ENCODE measurements at regions not wholly inside any gene's neighbourhood (a gene's known extent, or its start where the extent isn't known, plus 50 kb on each side); places are given as distances from the start of the nearest gene placed in this dataset.

DNA sequence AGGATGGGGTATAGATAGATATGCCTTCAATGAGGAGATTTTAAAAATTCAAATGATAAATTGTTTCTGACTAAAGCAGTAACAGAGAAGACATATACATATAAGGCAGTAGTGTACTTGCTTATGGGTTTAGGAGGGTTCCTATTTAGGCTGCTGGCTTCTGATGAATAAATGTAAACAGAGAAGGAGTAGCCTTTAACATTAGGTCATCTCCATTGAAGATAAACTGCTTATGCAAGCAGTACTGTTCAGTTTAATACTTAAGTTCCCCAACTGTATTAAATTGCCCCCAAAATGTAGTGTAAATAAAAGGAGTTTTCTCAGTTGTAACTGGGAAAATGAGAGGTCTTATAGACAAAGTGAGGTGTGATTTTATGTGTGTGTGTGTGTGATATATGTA is 217.7 kb upstream of the TMEFF2 start:
- Histone ChIP-seq H3K9me3 (no peaks in the 10 kb centered on the region; the same call in 1 of the 2 replicates), H3K36me3 (ENCODE audit: control insufficient read depth, insufficient read depth, low read length) (no peaks in the 10 kb centered on the region), H3K4me1 (no peaks in the 10 kb centered on the region), H3K4me3 (ENCODE audit: low read depth, low read length) (no peak overlapping the region), H3K27me3 (replicated peaks; ENCODE audit: control insufficient read depth, insufficient read depth, low read length) (no peaks in the 10 kb centered on the region)
- Mint-ChIP-seq H3K4me1 (ENCODE audit: low read depth, unreplicated experiment) (no peaks in the 10 kb centered on the region), H3K9me3 (ENCODE audit: unreplicated experiment) (no peaks in the 10 kb centered on the region), H3K36me3 (ENCODE audit: insufficient read depth, unreplicated experiment) (no peaks in the 10 kb centered on the region), H3K27me3 (ENCODE audit: insufficient read depth, unreplicated experiment) (peaks cover 4% of the 10 kb centered on the region), H3K27ac (ENCODE audit: unreplicated experiment) (no peak overlapping the region), H3K4me3 (ENCODE audit: unreplicated experiment) (no peak overlapping the region)
- CTCF ChIA-PET: no interaction called here
- intact Hi-C loops (cut with micrococcal nuclease; ENCODE audit: unreplicated experiment): no loop called here
- TF ChIP-seq, protein P1, sequence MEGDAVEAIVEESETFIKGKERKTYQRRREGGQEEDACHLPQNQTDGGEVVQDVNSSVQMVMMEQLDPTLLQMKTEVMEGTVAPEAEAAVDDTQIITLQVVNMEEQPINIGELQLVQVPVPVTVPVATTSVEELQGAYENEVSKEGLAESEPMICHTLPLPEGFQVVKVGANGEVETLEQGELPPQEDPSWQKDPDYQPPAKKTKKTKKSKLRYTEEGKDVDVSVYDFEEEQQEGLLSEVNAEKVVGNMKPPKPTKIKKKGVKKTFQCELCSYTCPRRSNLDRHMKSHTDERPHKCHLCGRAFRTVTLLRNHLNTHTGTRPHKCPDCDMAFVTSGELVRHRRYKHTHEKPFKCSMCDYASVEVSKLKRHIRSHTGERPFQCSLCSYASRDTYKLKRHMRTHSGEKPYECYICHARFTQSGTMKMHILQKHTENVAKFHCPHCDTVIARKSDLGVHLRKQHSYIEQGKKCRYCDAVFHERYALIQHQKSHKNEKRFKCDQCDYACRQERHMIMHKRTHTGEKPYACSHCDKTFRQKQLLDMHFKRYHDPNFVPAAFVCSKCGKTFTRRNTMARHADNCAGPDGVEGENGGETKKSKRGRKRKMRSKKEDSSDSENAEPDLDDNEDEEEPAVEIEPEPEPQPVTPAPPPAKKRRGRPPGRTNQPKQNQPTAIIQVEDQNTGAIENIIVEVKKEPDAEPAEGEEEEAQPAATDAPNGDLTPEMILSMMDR (IDR thresholded peaks at IDR 0.05; ENCODE audit: insufficient read depth in 1 of 2, low read depth in 1 of 2, low read length in 1 of 2, severe bottlenecking in 1 of 2, unreplicated experiment in 1 of 2): no peak
- BruUV-seq (replicated peaks): no TSS peak
- POLR2A ChIA-PET: no interaction called here
- DNase-seq: no peak

DNA sequence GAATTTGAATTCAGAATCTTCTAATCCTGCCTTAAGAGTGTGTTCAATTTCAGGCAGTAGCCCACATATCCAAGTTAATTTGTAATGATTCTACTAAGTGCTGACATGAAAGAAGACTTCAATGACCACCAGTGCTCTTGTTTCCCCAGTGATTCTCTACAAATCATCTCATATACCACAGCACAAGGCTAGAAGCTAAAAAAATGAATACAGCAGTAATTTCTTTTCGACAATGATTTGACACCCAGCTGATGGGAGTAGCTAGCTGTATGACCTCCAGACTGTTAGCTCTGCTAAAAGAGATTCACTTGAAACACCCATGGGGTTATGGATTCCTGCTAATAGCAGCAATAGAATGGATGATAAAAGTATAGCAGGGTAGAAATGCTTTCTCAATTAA is 217.0 kb upstream of the TMEFF2 start:
- intact Hi-C loops (cut with micrococcal nuclease; ENCODE audit: unreplicated experiment): no loop called here
- no peak overlapping the region for H3K4me3 Mint-ChIP-seq (ENCODE audit: unreplicated experiment)
- H3K4me1 Mint-ChIP-seq (ENCODE audit: low read depth, unreplicated experiment): no peaks in the 10 kb centered on the region
- H3K36me3 Mint-ChIP-seq (ENCODE audit: insufficient read depth, unreplicated experiment): no peaks in the 10 kb centered on the region
- TF ChIP-seq, protein P1 (IDR thresholded peaks at IDR 0.05; ENCODE audit: insufficient read depth in 1 of 2, low read depth in 1 of 2, low read length in 1 of 2, severe bottlenecking in 1 of 2, unreplicated experiment in 1 of 2): no peak
- H3K27me3 Mint-ChIP-seq (ENCODE audit: insufficient read depth, unreplicated experiment): peaks cover 4% of the 10 kb centered on the region
- CTCF ChIA-PET: no interaction called here
- H3K27ac Mint-ChIP-seq (ENCODE audit: unreplicated experiment): no peak overlapping the region
- no peak overlapping the region for H3K4me3 ChIP-seq (ENCODE audit: low read depth, low read length)
- H3K9me3 ChIP-seq: no peaks in the 10 kb centered on the region; the same call in 1 of the 2 replicates
- no peak for DNase-seq
- POLR2A ChIA-PET: no interaction called here
- no peaks in the 10 kb centered on the region for H3K9me3 Mint-ChIP-seq (ENCODE audit: unreplicated experiment)
- no peaks in the 10 kb centered on the region for H3K36me3 ChIP-seq (ENCODE audit: control insufficient read depth, insufficient read depth, low read length)
- no peaks in the 10 kb centered on the region for H3K27me3 ChIP-seq (replicated peaks; ENCODE audit: control insufficient read depth, insufficient read depth, low read length)
- BruUV-seq (replicated peaks): no TSS peak
- no peaks in the 10 kb centered on the region for H3K4me1 ChIP-seq

DNA sequence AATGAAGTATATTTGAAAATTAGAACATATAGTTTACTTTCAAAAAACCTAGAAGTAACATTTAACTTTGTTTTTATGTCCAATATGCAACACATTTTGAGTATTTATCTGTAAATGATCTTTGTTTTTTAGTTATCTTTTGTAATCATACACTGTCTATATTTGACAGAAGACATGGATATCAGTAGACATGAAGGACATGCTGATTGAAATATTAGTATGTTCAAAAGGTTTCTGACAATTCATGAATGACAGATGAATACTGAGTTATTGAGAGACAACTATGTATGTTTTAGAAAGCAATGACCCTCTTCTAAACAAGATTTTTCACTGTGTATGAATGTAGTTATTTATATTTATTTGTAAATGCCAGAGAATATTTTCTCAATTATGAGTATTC is 215.6 kb upstream of the TMEFF2 start:
- intact Hi-C loops (cut with micrococcal nuclease; ENCODE audit: unreplicated experiment): no loop called here
- H3K4me3 Mint-ChIP-seq (ENCODE audit: unreplicated experiment): no peak overlapping the region
- H3K9me3 Mint-ChIP-seq (ENCODE audit: unreplicated experiment): no peaks in the 10 kb centered on the region
- TF ChIP-seq, protein P1 (IDR thresholded peaks at IDR 0.05; ENCODE audit: insufficient read depth in 1 of 2, low read depth in 1 of 2, low read length in 1 of 2, severe bottlenecking in 1 of 2, unreplicated experiment in 1 of 2): no peak
- Histone ChIP-seq H3K36me3 (ENCODE audit: control insufficient read depth, insufficient read depth, low read length) (no peaks in the 10 kb centered on the region), H3K27me3 (replicated peaks; ENCODE audit: control insufficient read depth, insufficient read depth, low read length) (no peaks in the 10 kb centered on the region), H3K4me3 (ENCODE audit: low read depth, low read length) (no peak overlapping the region), H3K4me1 (no peaks in the 10 kb centered on the region), H3K9me3 (no peaks in the 10 kb centered on the region; the same call in 1 of the 2 replicates)
- ChIA-PET CTCF (no interaction called here), POLR2A (no interaction called here)
- no TSS peak for BruUV-seq (replicated peaks)
- no peaks in the 10 kb centered on the region for H3K4me1 Mint-ChIP-seq (ENCODE audit: low read depth, unreplicated experiment)
- peaks cover 4% of the 10 kb centered on the region for H3K27me3 Mint-ChIP-seq (ENCODE audit: insufficient read depth, unreplicated experiment)
- H3K27ac Mint-ChIP-seq (ENCODE audit: unreplicated experiment): no peak overlapping the region
- H3K36me3 Mint-ChIP-seq (ENCODE audit: insufficient read depth, unreplicated experiment): no peaks in the 10 kb centered on the region
- DNase-seq: no peak
